ENCODE measurements at regions not wholly inside any gene's neighbourhood (a gene's known extent, or its start where the extent isn't known, plus 50 kb on each side); places are given as distances from the start of the nearest gene placed in this dataset.

- no peak for TF ChIP-seq STAT6 (CRISPR knock-in tag; IDR thresholded peaks at IDR 0.05)
- TF ChIP-seq, protein P1, sequence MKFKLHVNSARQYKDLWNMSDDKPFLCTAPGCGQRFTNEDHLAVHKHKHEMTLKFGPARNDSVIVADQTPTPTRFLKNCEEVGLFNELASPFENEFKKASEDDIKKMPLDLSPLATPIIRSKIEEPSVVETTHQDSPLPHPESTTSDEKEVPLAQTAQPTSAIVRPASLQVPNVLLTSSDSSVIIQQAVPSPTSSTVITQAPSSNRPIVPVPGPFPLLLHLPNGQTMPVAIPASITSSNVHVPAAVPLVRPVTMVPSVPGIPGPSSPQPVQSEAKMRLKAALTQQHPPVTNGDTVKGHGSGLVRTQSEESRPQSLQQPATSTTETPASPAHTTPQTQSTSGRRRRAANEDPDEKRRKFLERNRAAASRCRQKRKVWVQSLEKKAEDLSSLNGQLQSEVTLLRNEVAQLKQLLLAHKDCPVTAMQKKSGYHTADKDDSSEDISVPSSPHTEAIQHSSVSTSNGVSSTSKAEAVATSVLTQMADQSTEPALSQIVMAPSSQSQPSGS (CRISPR knock-in tag; IDR thresholded peaks at IDR 0.05), result no peak
- no peak for TF ChIP-seq POLR2AphosphoS5 (IDR thresholded peaks at IDR 0.05; ENCODE audit: control insufficient read depth, insufficient read depth, low read depth, low read length)
- TF ChIP-seq, protein P2, sequence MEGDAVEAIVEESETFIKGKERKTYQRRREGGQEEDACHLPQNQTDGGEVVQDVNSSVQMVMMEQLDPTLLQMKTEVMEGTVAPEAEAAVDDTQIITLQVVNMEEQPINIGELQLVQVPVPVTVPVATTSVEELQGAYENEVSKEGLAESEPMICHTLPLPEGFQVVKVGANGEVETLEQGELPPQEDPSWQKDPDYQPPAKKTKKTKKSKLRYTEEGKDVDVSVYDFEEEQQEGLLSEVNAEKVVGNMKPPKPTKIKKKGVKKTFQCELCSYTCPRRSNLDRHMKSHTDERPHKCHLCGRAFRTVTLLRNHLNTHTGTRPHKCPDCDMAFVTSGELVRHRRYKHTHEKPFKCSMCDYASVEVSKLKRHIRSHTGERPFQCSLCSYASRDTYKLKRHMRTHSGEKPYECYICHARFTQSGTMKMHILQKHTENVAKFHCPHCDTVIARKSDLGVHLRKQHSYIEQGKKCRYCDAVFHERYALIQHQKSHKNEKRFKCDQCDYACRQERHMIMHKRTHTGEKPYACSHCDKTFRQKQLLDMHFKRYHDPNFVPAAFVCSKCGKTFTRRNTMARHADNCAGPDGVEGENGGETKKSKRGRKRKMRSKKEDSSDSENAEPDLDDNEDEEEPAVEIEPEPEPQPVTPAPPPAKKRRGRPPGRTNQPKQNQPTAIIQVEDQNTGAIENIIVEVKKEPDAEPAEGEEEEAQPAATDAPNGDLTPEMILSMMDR (IDR thresholded peaks at IDR 0.05 in 2 of 3, conservative IDR thresholded peaks at IDR 0.05 in 1 of 3; ENCODE audit: insufficient read depth in 2 of 3, low read depth in 1 of 3, low read length in 3 of 3), result no peak
These were observed 174.4 kb upstream of the ERBB4 start for GRCh38 chr2:212712991-212713390.

Measured in K562 (cell line).